IMR-90 (cell line): ENCODE measurements at regions not wholly inside any gene's neighbourhood (a gene's known extent, or its start where the extent isn't known, plus 50 kb on each side); places are given as distances from the start of the nearest gene placed in this dataset.

Source experiments
- MAZ ChIP-seq: IDR thresholded peaks from 2 replicates; pipeline ENCODE4 v1.6.1; 2012; ENCODE audit warnings: low read depth, mild to moderate bottlenecking, low read length, improper control_type of control experiment, moderate library complexity, borderline replicate concordance
- POLR2A ChIP-seq: IDR thresholded peaks from 2 replicates; pipeline ENCODE4 v1.6.1; 2012; ENCODE audit warnings: mild to moderate bottlenecking, low read depth, low read length
- RCOR1 ChIP-seq: IDR thresholded peaks from 2 replicates; pipeline ENCODE4 v1.6.1; 2012; ENCODE audit warnings: mild to moderate bottlenecking, low read length, improper control_type of control experiment; ENCODE audit not compliant: insufficient replicate concordance
- TF ChIP-seq, protein P1 (sequence below): fragments of 150-350 bp; IDR thresholded peaks from 2 replicates; pipeline ENCODE4 v1.6.1; 2016; ENCODE audit warnings: low read depth, mild to moderate bottlenecking, low read length, moderate library complexity, borderline replicate concordance

DNA sequence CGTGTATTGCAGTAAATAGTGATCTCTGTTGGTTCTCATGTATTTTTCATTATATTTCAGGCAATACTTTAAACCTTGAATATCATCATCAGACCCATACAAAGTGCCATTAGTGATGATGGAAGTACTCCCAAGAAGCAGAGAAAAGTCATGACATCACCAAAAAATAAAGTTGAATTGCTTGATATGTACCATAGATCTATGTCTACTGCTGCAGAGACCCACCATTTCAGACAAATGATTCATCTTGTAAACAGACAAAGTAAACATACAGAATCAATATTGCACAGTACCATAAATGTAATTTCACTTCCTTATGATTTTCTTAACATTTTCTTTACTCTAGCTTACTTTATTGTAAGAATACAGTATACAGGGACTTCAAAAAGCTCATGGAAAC, 347.8 kb downstream of the IPMK start:
- TF ChIP-seq POLR2A (no peak), RCOR1 (no peak), MAZ (no peak)
- TF ChIP-seq, protein P1, sequence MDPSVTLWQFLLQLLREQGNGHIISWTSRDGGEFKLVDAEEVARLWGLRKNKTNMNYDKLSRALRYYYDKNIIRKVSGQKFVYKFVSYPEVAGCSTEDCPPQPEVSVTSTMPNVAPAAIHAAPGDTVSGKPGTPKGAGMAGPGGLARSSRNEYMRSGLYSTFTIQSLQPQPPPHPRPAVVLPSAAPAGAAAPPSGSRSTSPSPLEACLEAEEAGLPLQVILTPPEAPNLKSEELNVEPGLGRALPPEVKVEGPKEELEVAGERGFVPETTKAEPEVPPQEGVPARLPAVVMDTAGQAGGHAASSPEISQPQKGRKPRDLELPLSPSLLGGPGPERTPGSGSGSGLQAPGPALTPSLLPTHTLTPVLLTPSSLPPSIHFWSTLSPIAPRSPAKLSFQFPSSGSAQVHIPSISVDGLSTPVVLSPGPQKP: no peak
